Osteocyte (in vitro differentiated cells): ENCODE measurements at regions not wholly inside any gene's neighbourhood (a gene's known extent, or its start where the extent isn't known, plus 50 kb on each side); places are given as distances from the start of the nearest gene placed in this dataset.

Experiments
- DNase-seq: peaks from one replicate; pipeline ENCODE4 v3.0.0; 2021; ENCODE audit warnings: mixed read lengths; ENCODE audit not compliant: unreplicated experiment; ENCODE audit errors: extremely low spot score
- H3K27ac Mint-ChIP-seq: one replicate; pipeline ENCODE4 v1.8.0; 2021; ENCODE audit warnings: mild to moderate bottlenecking, mixed read lengths; ENCODE audit not compliant: unreplicated experiment
- H3K27me3 Mint-ChIP-seq: one replicate; pipeline ENCODE4 v1.8.0; 2021; ENCODE audit warnings: mixed read lengths; ENCODE audit not compliant: unreplicated experiment
- H3K36me3 Mint-ChIP-seq: one replicate; pipeline ENCODE4 v1.8.0; 2021; ENCODE audit warnings: mixed read lengths; ENCODE audit not compliant: unreplicated experiment
- H3K4me1 Mint-ChIP-seq: one replicate; pipeline ENCODE4 v1.8.0; 2021; ENCODE audit warnings: mixed read lengths; ENCODE audit not compliant: unreplicated experiment
- H3K4me3 Mint-ChIP-seq: one replicate; pipeline ENCODE4 v1.8.0; 2021; ENCODE audit warnings: mild to moderate bottlenecking, moderate library complexity, mixed read lengths; ENCODE audit not compliant: unreplicated experiment
- H3K9me3 Mint-ChIP-seq: one replicate; pipeline ENCODE4 v1.8.0; 2021; ENCODE audit warnings: mixed read lengths; ENCODE audit not compliant: unreplicated experiment
- CTCF ChIP-seq: fragments of 200-600 bp; sonication (generic); IDR thresholded peaks from 2 replicates; pipeline ENCODE4 v1.5.0; 2021; ENCODE audit warnings: antibody characterized with exemption, mild to moderate bottlenecking, moderate library complexity

- Mint-ChIP-seq H3K27ac (no peak overlapping the region), H3K4me3 (no peak overlapping the region), H3K4me1 (peaks cover 19% of the 10 kb centered on the region), H3K9me3 (no peaks in the 10 kb centered on the region), H3K27me3 (peaks cover 6% of the 10 kb centered on the region), H3K36me3 (no peaks in the 10 kb centered on the region)
- peak; percentile 74 for DNase-seq
- TF ChIP-seq CTCF: no peak
Observed at GRCh38 chr22:48371391-48371790, 1456.3 kb downstream of the BRD1 start.

GRCh38 chr22:48370508-48371325 is 1457.0 kb downstream of the BRD1 start:
- DNase-seq: peak; percentile 66
- no peaks in the 10 kb centered on the region for H3K27me3 Mint-ChIP-seq
- peak overlapping the region; percentile 57 for H3K27ac Mint-ChIP-seq
- no peak overlapping the region for H3K4me3 Mint-ChIP-seq
- H3K9me3 Mint-ChIP-seq: no peaks in the 10 kb centered on the region
- TF ChIP-seq CTCF: no peak
- H3K36me3 Mint-ChIP-seq: no peaks in the 10 kb centered on the region
- H3K4me1 Mint-ChIP-seq: peaks cover 19% of the 10 kb centered on the region

- H3K4me3 Mint-ChIP-seq: no peak overlapping the region
- H3K9me3 Mint-ChIP-seq: no peaks in the 10 kb centered on the region
- H3K27ac Mint-ChIP-seq: peak overlapping the region; percentile 44
- no peak for TF ChIP-seq CTCF
- DNase-seq: peak; percentile 73
- H3K4me1 Mint-ChIP-seq: peaks cover 19% of the 10 kb centered on the region
- H3K36me3 Mint-ChIP-seq: no peaks in the 10 kb centered on the region
- H3K27me3 Mint-ChIP-seq: no peaks in the 10 kb centered on the region
Observed at GRCh38 chr22:48369789-48370507, 1457.7 kb downstream of the BRD1 start.

- H3K4me3 Mint-ChIP-seq: no peak overlapping the region
- no peak overlapping the region for H3K27ac Mint-ChIP-seq
- H3K36me3 Mint-ChIP-seq: no peaks in the 10 kb centered on the region
- no peaks in the 10 kb centered on the region for H3K9me3 Mint-ChIP-seq
- TF ChIP-seq CTCF: no peak
- peak; percentile 49 for DNase-seq
- peaks cover 19% of the 10 kb centered on the region for H3K4me1 Mint-ChIP-seq
- H3K27me3 Mint-ChIP-seq: no peaks in the 10 kb centered on the region
Observed at GRCh38 chr22:48368975-48369525, 1458.6 kb downstream of the BRD1 start.

GRCh38 chr22:48367731-48368130 is 1459.9 kb downstream of the BRD1 start:
- Mint-ChIP-seq H3K4me1 (peaks cover 18% of the 10 kb centered on the region), H3K27ac (no peak overlapping the region), H3K27me3 (no peaks in the 10 kb centered on the region), H3K9me3 (no peaks in the 10 kb centered on the region), H3K4me3 (no peak overlapping the region), H3K36me3 (no peaks in the 10 kb centered on the region)
- DNase-seq: peak; percentile 67
- TF ChIP-seq CTCF: no peak
